HepG2 (cell line): ENCODE measurements at regions not wholly inside any gene's neighbourhood (a gene's known extent, or its start where the extent isn't known, plus 50 kb on each side); places are given as distances from the start of the nearest gene placed in this dataset.
A peak's percentile ranks its signal among the peaks of the same experiment; 100 is the strongest.

Experiments used
- ATAD3A ChIP-seq: sonication (generic); formaldehyde crosslinking; IDR thresholded peaks from 2 replicates; pipeline ENCODE4 v1.4.0; 2020; ENCODE audit warnings: missing genetic modification reagents
- ATF6 ChIP-seq: sonication (generic); formaldehyde crosslinking; conservative IDR thresholded peaks from 2 replicates; pipeline ENCODE4 v1.4.0; 2020; ENCODE audit warnings: missing genetic modification reagents
- CCAR2 ChIP-seq: fragments of 200-400 bp; formaldehyde crosslinking; optimal IDR thresholded peaks from 2 replicates; pipeline ENCODE3; 2018; ENCODE audit warnings: low read depth, mild to moderate bottlenecking, low read length, moderate library complexity
- EHMT2 ChIP-seq: fragments of 200-600 bp; sonication (generic); IDR thresholded peaks from 2 replicates; pipeline ENCODE4 v1.7.0; 2017; ENCODE audit warnings: antibody characterized with exemption, low read depth, low read length, borderline replicate concordance
- MTA3 ChIP-seq: sonication (generic); formaldehyde crosslinking; IDR thresholded peaks from 2 replicates; pipeline ENCODE4 v1.4.0; 2020; ENCODE audit warnings: missing genetic modification reagents
- PHF5A ChIP-seq: IDR thresholded peaks from one replicate; pipeline ENCODE4 v1.6.1; 2018; ENCODE audit warnings: low read depth, missing genetic modification reagents; ENCODE audit not compliant: unreplicated experiment
- RBM22 ChIP-seq: fragments of 200-400 bp; formaldehyde crosslinking; optimal IDR thresholded peaks from 2 replicates; pipeline ENCODE3; 2017; ENCODE audit warnings: mild to moderate bottlenecking, low read length, moderate library complexity
- RXRB ChIP-seq: IDR thresholded peaks from 2 replicates; pipeline ENCODE4 v1.6.1; 2016; ENCODE audit warnings: borderline replicate concordance, missing genetic modification reagents, missing compliant biosample characterization
- SATB2 ChIP-seq: sonication (generic); formaldehyde crosslinking; IDR thresholded peaks from 2 replicates; pipeline ENCODE4 v1.5.0; 2020; ENCODE audit warnings: missing genetic modification reagents
- SMAD9 ChIP-seq: sonication (generic); formaldehyde crosslinking; IDR thresholded peaks from 2 replicates; pipeline ENCODE4 v1.5.1; 2020; ENCODE audit warnings: mild to moderate bottlenecking, missing genetic modification reagents
- SNAI1 ChIP-seq: sonication (generic); formaldehyde crosslinking; IDR thresholded peaks from 2 replicates; pipeline ENCODE4 v1.5.0; 2020; ENCODE audit warnings: mild to moderate bottlenecking, missing genetic modification reagents, borderline replicate concordance
- SPEN ChIP-seq: sonication (generic); formaldehyde crosslinking; IDR thresholded peaks from 2 replicates; pipeline ENCODE4 v1.5.1; 2020; ENCODE audit warnings: low read depth, mild to moderate bottlenecking, missing genetic modification reagents
- SRF ChIP-seq: IDR thresholded peaks from 2 replicates; pipeline ENCODE4 v1.6.1; 2011; ENCODE audit warnings: mild to moderate bottlenecking, low read depth, low read length, moderate library complexity
- STAT5B ChIP-seq: sonication (generic); formaldehyde crosslinking; IDR thresholded peaks from 2 replicates; pipeline ENCODE4 v1.4.0; 2020; ENCODE audit warnings: missing genetic modification reagents
- SUZ12 ChIP-seq: fragments of 150-350 bp; IDR thresholded peaks from 2 replicates; pipeline ENCODE4 v1.6.1; 2014; ENCODE audit warnings: low read depth, low read length
- ZBTB1 ChIP-seq: sonication (generic); formaldehyde crosslinking; IDR thresholded peaks from 2 replicates; pipeline ENCODE4 v1.4.0; 2020; ENCODE audit warnings: missing genetic modification reagents, borderline replicate concordance
- ZFP37 ChIP-seq: sonication (generic); formaldehyde crosslinking; IDR thresholded peaks from 2 replicates; pipeline ENCODE4 v1.4.0; 2020; ENCODE audit warnings: missing genetic modification reagents, borderline replicate concordance
- ZNF101 ChIP-seq: sonication (generic); formaldehyde crosslinking; IDR thresholded peaks from 2 replicates; pipeline ENCODE4 v1.4.0; 2020; ENCODE audit warnings: mild to moderate bottlenecking, low read depth, missing genetic modification reagents, borderline replicate concordance
- ZNF235 ChIP-seq: sonication (generic); formaldehyde crosslinking; IDR thresholded peaks from 2 replicates; pipeline ENCODE4 v1.8.1; 2023; ENCODE audit warnings: mild to moderate bottlenecking, missing genetic modification reagents, borderline replicate concordance
- ZNF274 ChIP-seq: sonication (generic); formaldehyde crosslinking; IDR thresholded peaks from 2 replicates; pipeline ENCODE4 v1.5.1; 2020; ENCODE audit warnings: mild to moderate bottlenecking, missing genetic modification reagents
- ZNF281 ChIP-seq: sonication (generic); formaldehyde crosslinking; IDR thresholded peaks from 2 replicates; pipeline ENCODE4 v1.4.0; 2020; ENCODE audit warnings: missing genetic modification reagents, borderline replicate concordance
- ZNF343 ChIP-seq: sonication (generic); formaldehyde crosslinking; IDR thresholded peaks from 2 replicates; pipeline ENCODE4 v1.4.0; 2020; ENCODE audit warnings: mild to moderate bottlenecking, missing genetic modification reagents
- ZNF556 ChIP-seq: sonication (generic); formaldehyde crosslinking; IDR thresholded peaks from 2 replicates; pipeline ENCODE4 v1.4.0; 2020; ENCODE audit warnings: mild to moderate bottlenecking, missing genetic modification reagents, borderline replicate concordance
- ZNF576 ChIP-seq: sonication (generic); formaldehyde crosslinking; IDR thresholded peaks from 2 replicates; pipeline ENCODE4 v1.4.0; 2020; ENCODE audit warnings: mild to moderate bottlenecking, missing genetic modification reagents
- ZNF619 ChIP-seq: sonication (generic); formaldehyde crosslinking; IDR thresholded peaks from 2 replicates; pipeline ENCODE4 v1.4.0; 2020; ENCODE audit warnings: mild to moderate bottlenecking, missing genetic modification reagents
- ZNF839 ChIP-seq: sonication (generic); formaldehyde crosslinking; IDR thresholded peaks from 2 replicates; pipeline ENCODE4 v1.4.0; 2020; ENCODE audit warnings: missing genetic modification reagents, mild to moderate bottlenecking, borderline replicate concordance

- TF ChIP-seq ZNF281, result peak; percentile 85; the same call in 1 of the 2 replicates
- peak; percentile 93 for TF ChIP-seq PHF5A (CRISPR knock-in tag)
- TF ChIP-seq ZNF556, result peak; percentile 78; the same call in 1 of the 2 replicates
- TF ChIP-seq ATAD3A, result no peak
- TF ChIP-seq EHMT2, result 0 out of 2 replicates have a peak, but pooled peaks have one; percentile 20
- TF ChIP-seq CCAR2, result no peak
- no peak for TF ChIP-seq STAT5B (CRISPR knock-in tag)
- peak; percentile 92; the same call in 1 of the 2 replicates for TF ChIP-seq ZNF576
- TF ChIP-seq SATB2 (CRISPR knock-in tag), result peak; percentile 52; the same call in 1 of the 2 replicates
- peak; percentile 85 for TF ChIP-seq ZNF343 (CRISPR knock-in tag)
- TF ChIP-seq ZFP37, result no peak
- no peak for TF ChIP-seq SUZ12
- peak; percentile 81 for TF ChIP-seq ZNF274
- TF ChIP-seq SPEN (CRISPR knock-in tag), result peak; percentile 95
- TF ChIP-seq SRF, result no peak
- TF ChIP-seq ZNF619 (CRISPR knock-in tag), result no peak
- no peak for TF ChIP-seq RBM22
- 0 out of 2 replicates have a peak, but pooled peaks have one; percentile 25 for TF ChIP-seq ZNF235
- peak; percentile 97 for TF ChIP-seq RXRB (CRISPR knock-in tag)
- TF ChIP-seq MTA3 (CRISPR knock-in tag), result no peak
- TF ChIP-seq SNAI1 (CRISPR knock-in tag), result peak; percentile 84; the same call in 1 of the 2 replicates
- TF ChIP-seq ZNF839 (CRISPR knock-in tag), result peak; percentile 85; the same call in 1 of the 2 replicates
- no peak for TF ChIP-seq ZBTB1 (CRISPR knock-in tag)
- TF ChIP-seq SMAD9 (CRISPR knock-in tag), result no peak
- TF ChIP-seq ATF6 (CRISPR knock-in tag), result no peak
- TF ChIP-seq ZNF101, result no peak
Measured at GRCh38 chr20:50274570-50275430, 84.2 kb downstream of the CEBPB start (continued).
